SU-DHL-6 (cell line): ENCODE measurements at regions not wholly inside any gene's neighbourhood (a gene's known extent, or its start where the extent isn't known, plus 50 kb on each side); places are given as distances from the start of the nearest gene placed in this dataset.

Experiments
- H2AFZ ChIP-seq: fragments of 200-600 bp; sonication (generic); 2 replicates; pipeline ENCODE4 v1.6.1; 2014; ENCODE audit warnings: low read depth, mild to moderate bottlenecking, moderate library complexity, mixed read lengths, antibody characterized with exemption, low read length; ENCODE audit not compliant: severe bottlenecking
- H3F3A ChIP-seq: fragments of 200-600 bp; shearing (Covaris generic); 2 replicates; pipeline ENCODE4 v1.6.0; 2016; ENCODE audit warnings: antibody characterized with exemption, mild to moderate bottlenecking; ENCODE audit not compliant: insufficient read depth
- H3K27ac ChIP-seq: fragments of 200-600 bp; sonication (generic); 2 replicates; pipeline ENCODE4 v1.5.1; 2016; ENCODE audit warnings: low read depth, mild to moderate bottlenecking, low read length, moderate library complexity, mixed read lengths
- H3K27me3 ChIP-seq: fragments of 200-600 bp; sonication (generic), shearing (Covaris generic); 2 replicates; pipeline ENCODE4 v1.6.0; 2014; ENCODE audit warnings: mild to moderate bottlenecking, low read length
- H3K36me3 ChIP-seq: fragments of 200-600 bp; sonication (generic); 2 replicates; pipeline ENCODE4 v1.6.1; 2014; ENCODE audit warnings: mild to moderate bottlenecking, low read length, mixed read lengths
- H3K4me2 ChIP-seq: fragments of 300-600, 200-600 bp; shearing (Covaris generic), sonication (generic); 2 replicates; pipeline ENCODE4 v1.6.0; 2014; ENCODE audit warnings: low read length, low read depth, mild to moderate bottlenecking; ENCODE audit not compliant: poor library complexity, severe bottlenecking
- H3K4me3 ChIP-seq: fragments of 200-600 bp; sonication (generic); 2 replicates; pipeline ENCODE4 v1.5.1; 2014; ENCODE audit warnings: antibody characterized with exemption, low read length, mild to moderate bottlenecking, mixed read lengths; ENCODE audit not compliant: insufficient read depth, poor library complexity, severe bottlenecking
- H3K79me2 ChIP-seq: fragments of 200-600 bp; sonication (generic); 2 replicates; pipeline ENCODE4 v1.6.1; 2014; ENCODE audit warnings: mild to moderate bottlenecking, low read length, moderate library complexity; ENCODE audit not compliant: insufficient read depth
- H3K9ac ChIP-seq: fragments of 200-600 bp; sonication (generic); 2 replicates; pipeline ENCODE4 v1.7.0; 2014; ENCODE audit warnings: mild to moderate bottlenecking, low read length
- H3K9me2 ChIP-seq: fragments of 200-600 bp; sonication (generic); replicated peaks from 2 replicates; pipeline ENCODE4 v1.6.1; 2014; ENCODE audit warnings: low read length; ENCODE audit not compliant: insufficient read depth
- H3K9me3 ChIP-seq: fragments of 200-600 bp; sonication (generic); 2 replicates; pipeline ENCODE4 v1.6.1; 2014; ENCODE audit warnings: low read length, mixed read lengths; ENCODE audit not compliant: insufficient read depth
- H4K20me1 ChIP-seq: fragments of 200-600 bp; sonication (generic); 2 replicates; pipeline ENCODE4 v1.6.1; 2014; ENCODE audit warnings: low read depth, mild to moderate bottlenecking, antibody characterized with exemption, low read length, moderate library complexity, mixed read lengths
- EZH2phosphoT487 ChIP-seq: fragments of 200-600 bp; sonication (generic), shearing (Covaris generic); conservative IDR thresholded peaks from 2 replicates; pipeline ENCODE4 v1.6.1; 2018; ENCODE audit warnings: mild to moderate bottlenecking, antibody characterized with exemption, low read length, moderate library complexity, mixed read lengths
- TF ChIP-seq, protein P1 (sequence below): fragments of 200-600 bp; sonication (generic); IDR thresholded peaks from one replicate; pipeline ENCODE4 v1.5.1; 2017; ENCODE audit warnings: antibody characterized with exemption, mild to moderate bottlenecking, low read length, moderate library complexity; ENCODE audit not compliant: insufficient read depth, poor library complexity, severe bottlenecking

GRCh38 chr5:93272108-93272507 lies 308.9 kb downstream of the NR2F1-AS1 start:
- no peak overlapping the region for H3K9ac ChIP-seq
- H3K9me3 ChIP-seq = no peaks in the 10 kb centered on the region
- TF ChIP-seq EZH2phosphoT487 = no peak
- TF ChIP-seq, protein P1, sequence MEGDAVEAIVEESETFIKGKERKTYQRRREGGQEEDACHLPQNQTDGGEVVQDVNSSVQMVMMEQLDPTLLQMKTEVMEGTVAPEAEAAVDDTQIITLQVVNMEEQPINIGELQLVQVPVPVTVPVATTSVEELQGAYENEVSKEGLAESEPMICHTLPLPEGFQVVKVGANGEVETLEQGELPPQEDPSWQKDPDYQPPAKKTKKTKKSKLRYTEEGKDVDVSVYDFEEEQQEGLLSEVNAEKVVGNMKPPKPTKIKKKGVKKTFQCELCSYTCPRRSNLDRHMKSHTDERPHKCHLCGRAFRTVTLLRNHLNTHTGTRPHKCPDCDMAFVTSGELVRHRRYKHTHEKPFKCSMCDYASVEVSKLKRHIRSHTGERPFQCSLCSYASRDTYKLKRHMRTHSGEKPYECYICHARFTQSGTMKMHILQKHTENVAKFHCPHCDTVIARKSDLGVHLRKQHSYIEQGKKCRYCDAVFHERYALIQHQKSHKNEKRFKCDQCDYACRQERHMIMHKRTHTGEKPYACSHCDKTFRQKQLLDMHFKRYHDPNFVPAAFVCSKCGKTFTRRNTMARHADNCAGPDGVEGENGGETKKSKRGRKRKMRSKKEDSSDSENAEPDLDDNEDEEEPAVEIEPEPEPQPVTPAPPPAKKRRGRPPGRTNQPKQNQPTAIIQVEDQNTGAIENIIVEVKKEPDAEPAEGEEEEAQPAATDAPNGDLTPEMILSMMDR = no peak
- no peaks in the 10 kb centered on the region for H3K27me3 ChIP-seq
- H3K4me2 ChIP-seq = no peak overlapping the region
- no peaks in the 10 kb centered on the region for H3K9me2 ChIP-seq
- H3K79me2 ChIP-seq = no peaks in the 10 kb centered on the region
- H3K27ac ChIP-seq = no peak overlapping the region
- no peaks in the 10 kb centered on the region for H4K20me1 ChIP-seq
- H2AFZ ChIP-seq = no peak overlapping the region
- no peaks in the 10 kb centered on the region for H3K36me3 ChIP-seq
- no peak overlapping the region for H3K4me3 ChIP-seq
- H3F3A ChIP-seq = no peaks in the 10 kb centered on the region

DNA sequence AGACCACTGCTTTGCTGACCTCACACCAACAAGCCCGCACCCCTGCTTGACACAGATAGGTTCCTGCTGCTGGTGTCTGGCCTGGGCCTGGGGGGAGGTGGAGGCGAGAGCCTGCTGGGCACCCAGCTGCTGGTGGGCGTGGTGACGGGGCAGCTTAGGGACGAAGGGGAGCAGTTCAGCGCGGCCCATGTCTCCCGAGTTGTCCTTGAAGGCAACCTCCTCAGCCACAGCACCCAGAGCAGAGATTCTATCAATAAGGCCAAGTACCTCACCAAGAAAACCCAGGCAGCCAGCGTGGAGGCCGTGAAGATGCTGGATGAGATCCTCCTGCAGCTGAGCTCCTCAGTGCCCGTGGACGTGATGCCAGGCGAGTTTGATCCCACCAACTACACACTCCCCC lies 313.3 kb downstream of the NR2F1-AS1 start:
- H2AFZ ChIP-seq = no peak overlapping the region
- no peaks in the 10 kb centered on the region for H4K20me1 ChIP-seq
- H3K9me3 ChIP-seq = no peaks in the 10 kb centered on the region
- H3F3A ChIP-seq = no peaks in the 10 kb centered on the region
- H3K4me2 ChIP-seq = no peak overlapping the region
- H3K27ac ChIP-seq = no peak overlapping the region
- no peaks in the 10 kb centered on the region for H3K27me3 ChIP-seq
- no peak overlapping the region for H3K4me3 ChIP-seq
- no peak for TF ChIP-seq EZH2phosphoT487
- TF ChIP-seq, protein P1 = no peak
- H3K9me2 ChIP-seq = no peaks in the 10 kb centered on the region
- no peaks in the 10 kb centered on the region for H3K36me3 ChIP-seq
- H3K9ac ChIP-seq = no peak overlapping the region
- no peaks in the 10 kb centered on the region for H3K79me2 ChIP-seq

DNA sequence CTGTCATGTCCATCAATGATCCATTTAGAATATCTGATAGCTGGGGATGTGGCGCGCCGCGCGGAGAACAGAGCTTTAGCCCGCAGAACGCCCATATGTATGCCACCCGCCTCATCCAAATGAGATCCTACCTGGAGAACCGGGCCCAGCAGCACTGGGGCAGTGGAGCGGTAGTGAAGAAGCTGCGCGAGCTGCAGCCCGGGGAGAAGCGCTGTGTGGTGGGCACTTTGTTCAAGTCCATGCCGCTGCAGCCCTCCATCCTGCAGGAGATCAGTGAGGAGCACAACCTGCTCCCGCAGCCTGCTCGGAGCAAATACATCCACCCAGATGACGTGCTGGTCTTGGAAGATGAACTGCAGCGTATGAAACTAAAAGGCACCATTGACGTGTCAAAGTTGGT lies 313.7 kb downstream of the NR2F1-AS1 start:
- Histone ChIP-seq H3K9me2 (no peaks in the 10 kb centered on the region), H3K27me3 (no peaks in the 10 kb centered on the region), H3K4me3 (no peak overlapping the region)

More for the DNA sequence above, 313.7 kb downstream of the NR2F1-AS1 start:
- no peaks in the 10 kb centered on the region for H4K20me1 ChIP-seq
- H3F3A ChIP-seq = no peaks in the 10 kb centered on the region
- H2AFZ ChIP-seq = no peak overlapping the region
- H3K9me3 ChIP-seq = no peaks in the 10 kb centered on the region
- H3K27ac ChIP-seq = no peak overlapping the region
- H3K79me2 ChIP-seq = no peaks in the 10 kb centered on the region
- no peak overlapping the region for H3K4me2 ChIP-seq
- no peak overlapping the region for H3K9ac ChIP-seq
- H3K36me3 ChIP-seq = no peaks in the 10 kb centered on the region
- TF ChIP-seq, protein P1 = no peak
- TF ChIP-seq EZH2phosphoT487 = no peak
